OCI-LY3 (cell line): ENCODE measurements at regions not wholly inside any gene's neighbourhood (a gene's known extent, or its start where the extent isn't known, plus 50 kb on each side); places are given as distances from the start of the nearest gene placed in this dataset.

Experiments used
- H2AFZ ChIP-seq: fragments of 200-600, 300-600 bp; shearing (Covaris generic); 2 replicates; pipeline ENCODE4 v1.6.0; 2014; ENCODE audit warnings: antibody characterized with exemption, low read depth, low read length
- H3K27ac ChIP-seq: fragments of 200-600, 300-600 bp; sonication (generic); 2 replicates; pipeline ENCODE4 v1.5.1; 2014; ENCODE audit warnings: mild to moderate bottlenecking, low read length, moderate library complexity, mixed read lengths
- H3K27me3 ChIP-seq: fragments of 200-600, 300-600 bp; sonication (generic); 2 replicates; pipeline ENCODE4 v1.6.1; 2014; ENCODE audit warnings: low read depth, low read length, mixed read lengths
- H3K36me3 ChIP-seq: fragments of 200-600, 300-600 bp; sonication (generic); replicated peaks from 2 replicates; pipeline ENCODE3; 2014; ENCODE audit warnings: low read depth, low read length, mixed read lengths
- H3K4me1 ChIP-seq: fragments of 300-600, 200-600 bp; sonication (generic); 2 replicates; pipeline ENCODE4 v1.6.1; 2014; ENCODE audit warnings: low read length, mixed read lengths
- H3K4me2 ChIP-seq: fragments of 200-600, 300-600 bp; sonication (generic); 2 replicates; pipeline ENCODE4 v1.6.1; 2014; ENCODE audit warnings: low read length, mixed read lengths
- H3K4me3 ChIP-seq: fragments of 300-600, 200-600 bp; sonication (generic); 2 replicates; pipeline ENCODE4 v1.5.1; 2014; ENCODE audit warnings: antibody characterized with exemption, mild to moderate bottlenecking, low read length, moderate library complexity
- H3K79me2 ChIP-seq: fragments of 300-600, 200-600 bp; shearing (Covaris generic); 2 replicates; pipeline ENCODE4 v1.6.1; 2014; ENCODE audit warnings: mild to moderate bottlenecking, low read length, mixed read lengths
- H3K9ac ChIP-seq: fragments of 300-600, 200-600 bp; shearing (Covaris generic); 2 replicates; pipeline ENCODE4 v1.6.0; 2014; ENCODE audit warnings: mild to moderate bottlenecking, low read length, moderate library complexity
- H3K9me3 ChIP-seq: fragments of 200-600, 300-600 bp; shearing (Covaris generic); 2 replicates; pipeline ENCODE4 v1.6.1; 2014; ENCODE audit warnings: low read length, mixed read lengths; ENCODE audit not compliant: insufficient read depth
- H4K20me1 ChIP-seq: fragments of 200-600, 300-600 bp; sonication (generic); 2 replicates; pipeline ENCODE4 v1.6.1; 2016; ENCODE audit warnings: low read length, mixed read lengths; ENCODE audit not compliant: insufficient read depth
- EZH2phosphoT487 ChIP-seq: fragments of 200-600 bp; shearing (Covaris generic); IDR thresholded peaks from 2 replicates; pipeline ENCODE4 v1.6.1; 2018; ENCODE audit warnings: antibody characterized with exemption, mixed run types, low read depth
- TF ChIP-seq, protein P1 (sequence below): fragments of 200-600, 300-600 bp; sonication (generic); IDR thresholded peaks from 2 replicates; pipeline ENCODE4 v1.5.1; 2014; ENCODE audit warnings: antibody characterized with exemption, low read length, low read depth

DNA sequence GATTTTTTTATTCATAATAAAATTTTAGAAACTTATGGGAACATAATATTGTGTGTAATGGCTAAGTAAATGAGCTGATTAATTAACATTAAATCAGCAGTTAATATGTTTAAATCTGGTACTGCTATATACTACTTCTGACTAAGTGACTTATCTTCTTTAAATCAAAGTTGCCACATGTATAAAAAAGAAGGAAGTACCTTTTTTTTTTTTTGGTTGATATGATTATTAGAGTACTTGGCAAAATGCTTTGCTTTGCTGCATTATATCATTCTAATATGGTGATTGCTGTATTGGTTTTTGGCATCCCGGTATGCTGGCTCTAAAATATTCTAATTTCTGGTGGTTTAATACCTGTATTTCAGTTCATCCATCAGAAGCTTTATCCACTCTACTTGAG lies 319.1 kb upstream of the RGS6 start:
- H3K4me2 ChIP-seq = no peak overlapping the region
- TF ChIP-seq EZH2phosphoT487 = no peak
- TF ChIP-seq, protein P1, sequence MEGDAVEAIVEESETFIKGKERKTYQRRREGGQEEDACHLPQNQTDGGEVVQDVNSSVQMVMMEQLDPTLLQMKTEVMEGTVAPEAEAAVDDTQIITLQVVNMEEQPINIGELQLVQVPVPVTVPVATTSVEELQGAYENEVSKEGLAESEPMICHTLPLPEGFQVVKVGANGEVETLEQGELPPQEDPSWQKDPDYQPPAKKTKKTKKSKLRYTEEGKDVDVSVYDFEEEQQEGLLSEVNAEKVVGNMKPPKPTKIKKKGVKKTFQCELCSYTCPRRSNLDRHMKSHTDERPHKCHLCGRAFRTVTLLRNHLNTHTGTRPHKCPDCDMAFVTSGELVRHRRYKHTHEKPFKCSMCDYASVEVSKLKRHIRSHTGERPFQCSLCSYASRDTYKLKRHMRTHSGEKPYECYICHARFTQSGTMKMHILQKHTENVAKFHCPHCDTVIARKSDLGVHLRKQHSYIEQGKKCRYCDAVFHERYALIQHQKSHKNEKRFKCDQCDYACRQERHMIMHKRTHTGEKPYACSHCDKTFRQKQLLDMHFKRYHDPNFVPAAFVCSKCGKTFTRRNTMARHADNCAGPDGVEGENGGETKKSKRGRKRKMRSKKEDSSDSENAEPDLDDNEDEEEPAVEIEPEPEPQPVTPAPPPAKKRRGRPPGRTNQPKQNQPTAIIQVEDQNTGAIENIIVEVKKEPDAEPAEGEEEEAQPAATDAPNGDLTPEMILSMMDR = no peak
- no peaks in the 10 kb centered on the region for H3K27me3 ChIP-seq
- no peaks in the 10 kb centered on the region for H3K36me3 ChIP-seq
- peaks cover 18% of the 10 kb centered on the region for H3K4me1 ChIP-seq
- H2AFZ ChIP-seq = no peak overlapping the region
- no peaks in the 10 kb centered on the region for H4K20me1 ChIP-seq
- no peak overlapping the region for H3K27ac ChIP-seq
- H3K9ac ChIP-seq = no peak overlapping the region
- no peaks in the 10 kb centered on the region for H3K9me3 ChIP-seq
- no peak overlapping the region for H3K4me3 ChIP-seq
- H3K79me2 ChIP-seq = peaks cover 3% of the 10 kb centered on the region; the same call in 1 of the 2 replicates

DNA sequence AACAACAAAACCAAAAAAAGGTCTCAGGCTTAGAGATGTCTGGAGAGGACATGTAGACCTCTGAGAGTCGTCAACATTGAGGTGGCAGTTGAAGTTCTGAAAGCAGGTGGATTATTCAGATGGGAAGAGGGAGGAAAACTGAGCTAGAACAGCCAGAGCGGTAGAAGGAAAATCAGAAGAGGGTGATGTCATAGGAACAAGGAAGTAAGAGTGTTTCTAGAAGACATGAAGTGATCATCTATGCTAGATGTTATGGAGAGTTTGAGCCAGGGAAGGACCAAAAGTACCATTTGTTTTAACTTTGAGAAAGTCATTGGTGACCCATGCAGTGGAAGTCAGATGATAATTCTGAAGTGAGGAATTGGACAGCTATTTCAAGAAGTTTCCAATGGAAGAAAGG lies 316.2 kb upstream of the RGS6 start:
- Histone ChIP-seq H2AFZ (no peak overlapping the region), H3K36me3 (peaks cover 7% of the 10 kb centered on the region), H3K4me3 (no peak overlapping the region), H3K9ac (no peak overlapping the region), H3K27me3 (no peaks in the 10 kb centered on the region), H3K27ac (no peak overlapping the region), H3K4me1 (peaks cover 36% of the 10 kb centered on the region), H3K4me2 (0 out of 2 replicates have a peak overlapping the region, but pooled peaks have one; percentile 31), H3K79me2 (peaks cover 3% of the 10 kb centered on the region; the same call in 1 of the 2 replicates), H3K9me3 (no peaks in the 10 kb centered on the region), H4K20me1 (no peaks in the 10 kb centered on the region)
- TF ChIP-seq, protein P1 = no peak
- TF ChIP-seq EZH2phosphoT487 = no peak

DNA sequence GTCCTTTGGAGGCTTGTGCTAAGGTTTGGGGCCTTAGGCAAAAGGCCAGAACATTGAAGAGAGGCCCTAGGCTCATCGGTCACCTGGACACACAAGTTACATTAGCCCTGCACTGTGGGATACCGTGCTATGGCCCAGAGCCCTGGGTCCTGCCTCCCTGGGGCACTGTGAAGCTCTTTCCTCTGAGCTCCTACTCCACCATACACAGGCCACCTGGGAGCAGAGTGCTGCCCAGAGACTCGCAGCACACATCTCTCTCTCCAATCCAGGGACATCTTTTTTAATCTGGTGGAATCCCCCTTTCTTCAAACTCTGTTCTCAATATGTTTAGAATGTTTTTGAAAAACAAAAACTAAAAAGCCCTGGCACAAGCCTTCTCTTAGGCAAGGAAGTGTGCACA lies 314.2 kb upstream of the RGS6 start:
- Histone ChIP-seq H3K27me3 (no peaks in the 10 kb centered on the region), H3K4me3 (no peak overlapping the region), H3K36me3 (peaks cover 7% of the 10 kb centered on the region), H3K4me1 (peaks cover 35% of the 10 kb centered on the region), H4K20me1 (no peaks in the 10 kb centered on the region), H3K9me3 (no peaks in the 10 kb centered on the region), H3K9ac (no peak overlapping the region), H3K27ac (no peak overlapping the region), H2AFZ (no peak overlapping the region), H3K4me2 (peak overlapping the region; percentile 60), H3K79me2 (peaks cover 3% of the 10 kb centered on the region; the same call in 1 of the 2 replicates)
- TF ChIP-seq, protein P1 = no peak
- no peak for TF ChIP-seq EZH2phosphoT487

DNA sequence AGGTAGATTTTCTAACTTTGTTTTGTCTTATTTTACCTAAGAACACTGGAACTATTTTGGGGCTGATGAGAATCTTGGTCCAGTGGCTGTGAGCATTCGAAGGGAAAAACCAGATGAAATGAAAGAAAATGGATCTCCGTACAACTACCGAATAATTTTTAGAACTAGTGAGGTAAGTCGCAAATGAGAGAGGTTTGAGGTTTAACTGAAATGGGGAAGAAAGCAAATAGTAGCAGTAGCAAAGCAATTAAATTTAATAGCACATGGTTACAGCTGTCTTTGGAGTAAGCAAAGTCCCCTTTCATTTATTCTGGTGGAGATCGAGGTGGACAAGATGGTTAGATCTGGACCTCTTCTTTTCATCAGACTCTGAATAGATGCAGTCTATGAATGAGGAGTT lies 313.5 kb upstream of the RGS6 start:
- no peak overlapping the region for H3K9ac ChIP-seq
- no peaks in the 10 kb centered on the region; the same call in 1 of the 2 replicates for H3K79me2 ChIP-seq
- peak overlapping the region; percentile 27 for H3K4me3 ChIP-seq
- no peaks in the 10 kb centered on the region for H3K27me3 ChIP-seq
- TF ChIP-seq EZH2phosphoT487 = no peak
- TF ChIP-seq, protein P1 = no peak
- H3K36me3 ChIP-seq = peaks cover 7% of the 10 kb centered on the region
- no peaks in the 10 kb centered on the region for H4K20me1 ChIP-seq
- H3K4me2 ChIP-seq = peak overlapping the region; percentile 60
- H2AFZ ChIP-seq = no peak overlapping the region
- H3K9me3 ChIP-seq = no peaks in the 10 kb centered on the region
- H3K4me1 ChIP-seq = peaks cover 32% of the 10 kb centered on the region
- H3K27ac ChIP-seq = peak overlapping the region; percentile 24
